Activated CD4-positive, alpha-beta T cell treated with anti-CD3 and anti-CD28 coated beads, Interleukin-2, Interleukin-6, amounts not matched to agents 100 ng/mL and 50 ng/mL, durations not matched to agents 16 hours and 8 hours (primary cell): ENCODE measurements at regions not wholly inside any gene's neighbourhood (a gene's known extent, or its start where the extent isn't known, plus 50 kb on each side); places are given as distances from the start of the nearest gene placed in this dataset.
"Not testable (repeated sequence)": the region's sequence is repeated elsewhere in the genome, so short reads cannot be mapped to it uniquely, and the experiment has no call there.

ENCODE experiments used
- DNase-seq: peaks from one replicate; pipeline ENCODE4 v3.0.0-alpha.2; 2020

GRCh38 chr5:62956597-62956996, 378.0 kb downstream of the LRRC70 start:
- no peak for DNase-seq

- no peak for DNase-seq
Observed at GRCh38 chr5:62954578-62954977, 376.0 kb downstream of the LRRC70 start.

- DNase-seq: no peak
Observed at GRCh38 chr5:62948301-62948700, 369.7 kb downstream of the LRRC70 start.

GRCh38 chr5:62942384-62942783, 363.8 kb downstream of the LRRC70 start:
- DNase-seq: no peak

GRCh38 chr5:62938927-62939326, 360.3 kb downstream of the LRRC70 start:
- DNase-seq: no peak

- no peak for DNase-seq
Observed at GRCh38 chr5:62937661-62938558, 359.3 kb downstream of the LRRC70 start.

- no peak for DNase-seq
Observed at GRCh38 chr5:62935660-62936059, 357.0 kb downstream of the LRRC70 start.

GRCh38 chr5:62934319-62934718, 355.7 kb downstream of the LRRC70 start:
- no peak for DNase-seq

GRCh38 chr5:62933261-62933660, 354.6 kb downstream of the LRRC70 start:
- DNase-seq: no peak

GRCh38 chr5:62931153-62931950, 352.7 kb downstream of the LRRC70 start:
- no peak for DNase-seq

GRCh38 chr5:62922191-62922590, 343.6 kb downstream of the LRRC70 start:
- DNase-seq: no peak

GRCh38 chr5:62920856-62921255, 342.2 kb downstream of the LRRC70 start:
- DNase-seq: no peak

- DNase-seq: no peak
Observed at GRCh38 chr5:62909326-62909725, 330.7 kb downstream of the LRRC70 start.

- no peak for DNase-seq
Observed at GRCh38 chr5:62902126-62902525, 323.5 kb downstream of the LRRC70 start.

- no peak for DNase-seq
Observed at GRCh38 chr5:62900976-62901375, 322.4 kb downstream of the LRRC70 start.

GRCh38 chr5:62896121-62896893, 317.7 kb downstream of the LRRC70 start:
- DNase-seq: no peak

GRCh38 chr5:62886603-62887315, 308.1 kb downstream of the LRRC70 start:
- no peak for DNase-seq

- not testable (repeated sequence) for DNase-seq
Observed at GRCh38 chr5:62837330-62837729, 258.7 kb downstream of the LRRC70 start.

GRCh38 chr5:62829604-62829986, 251.0 kb downstream of the LRRC70 start:
- no peak for DNase-seq

GRCh38 chr5:62828742-62829603, 250.4 kb downstream of the LRRC70 start:
- no peak for DNase-seq

GRCh38 chr5:62825623-62826220, 247.1 kb downstream of the LRRC70 start:
- DNase-seq: no peak
